ENCODE measurements at regions not wholly inside any gene's neighbourhood (a gene's known extent, or its start where the extent isn't known, plus 50 kb on each side); places are given as distances from the start of the nearest gene placed in this dataset.

DNA sequence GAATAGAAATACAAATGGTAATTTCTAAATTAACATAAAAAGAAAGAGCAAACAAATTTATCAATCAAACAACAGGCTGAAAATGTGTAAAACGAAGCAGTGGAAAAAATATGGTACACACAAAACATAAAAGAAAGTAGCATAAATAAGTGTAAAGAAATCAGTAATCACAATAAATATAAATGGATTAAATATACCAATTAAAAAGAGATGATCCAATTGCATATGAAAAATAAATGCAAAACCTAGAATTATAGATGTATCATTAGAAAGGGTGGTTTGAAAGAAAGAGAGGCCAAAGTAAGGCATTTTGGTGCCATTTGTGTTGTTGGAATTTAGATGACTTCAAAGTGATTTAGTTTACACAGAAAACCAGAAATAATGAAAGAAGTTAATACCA lies 202.2 kb downstream of the PTBP2 start:
- peaks cover 6% of the 10 kb centered on the region for H3K9me3 Mint-ChIP-seq (ENCODE audit: insufficient read depth)
- Histone ChIP-seq H3K79me2 (ENCODE audit: control insufficient read depth, insufficient read depth, low read length) (no peaks in the 10 kb centered on the region), H2AFZ (ENCODE audit: insufficient read depth, low read depth, low read length, poor library complexity, severe bottlenecking) (no peak overlapping the region), H3K27ac (ENCODE audit: low read length in 2 of 2) (no peak overlapping the region), H3K36me3 (replicated peaks in 1 of 2; ENCODE audit: control extremely low read depth in 1 of 2, control insufficient read depth in 1 of 2, extremely low read depth in 1 of 2, insufficient read depth in 2 of 2, low read length in 1 of 2) (no peaks in the 10 kb centered on the region), H3K4me2 (replicated peaks; ENCODE audit: low read depth, low read length, poor library complexity, severe bottlenecking) (no peak overlapping the region), H3K4me3 (ENCODE audit: control extremely low read depth in 1 of 5, extremely low read depth in 1 of 5, insufficient read depth in 1 of 5, low read depth in 2 of 5, low read length in 4 of 5) (no peak overlapping the region), H4K20me1 (ENCODE audit: control insufficient read depth, insufficient read depth, low read length, poor library complexity, severe bottlenecking) (no peaks in the 10 kb centered on the region), H3K4me1 (ENCODE audit: control insufficient read depth in 2 of 2, insufficient read depth in 2 of 2, low read length in 2 of 2) (no peaks in the 10 kb centered on the region), H3K9me3 (ENCODE audit: control extremely low read depth in 1 of 3, control insufficient read depth in 2 of 3, insufficient read depth in 1 of 3, low read length in 2 of 3) (peaks cover 0 to 3% (median 2%) of the 10 kb centered on the region in 3 donors), H3K27me3 (replicated peaks in 1 of 4; ENCODE audit: control extremely low read depth in 1 of 4, control insufficient read depth in 3 of 4, insufficient read depth in 4 of 4, low read length in 3 of 4) (no peaks in the 10 kb centered on the region), H3K9ac (ENCODE audit: low read length) (no peak overlapping the region)
- H3K27me3 Mint-ChIP-seq: no peaks in the 10 kb centered on the region
- no peaks in the 10 kb centered on the region for H3K4me1 Mint-ChIP-seq
- POLR2A ChIA-PET: no interaction called here
- no peak for TF ChIP-seq CTCF (IDR thresholded peaks at IDR 0.05)
- TF ChIP-seq EZH2 (IDR thresholded peaks at IDR 0.05; ENCODE audit: borderline replicate concordance, insufficient read depth, low read depth, low read length, poor library complexity, severe bottlenecking): no peak
- intact Hi-C loops (cut with micrococcal nuclease): no loop called here
- CTCF ChIA-PET: no interaction called here
- H3K4me3 Mint-ChIP-seq: no peak overlapping the region
- DNase-seq (no peak), ATAC-seq (ENCODE audit: low read depth) (no peak)
- WGBS (ENCODE audit: insufficient coverage): no CpG with 5 or more reads among the region's 1 CpG
- H3K27ac Mint-ChIP-seq: no peak overlapping the region

GRCh38 chr1:96926176-96926575 lies 204.6 kb downstream of the PTBP2 start:
- H3K27me3 Mint-ChIP-seq: no peaks in the 10 kb centered on the region
- no peaks in the 10 kb centered on the region for H3K4me1 Mint-ChIP-seq
- Histone ChIP-seq H3K27me3 (replicated peaks in 1 of 4; ENCODE audit: control extremely low read depth in 1 of 4, control insufficient read depth in 3 of 4, insufficient read depth in 4 of 4, low read length in 3 of 4) (no peaks in the 10 kb centered on the region), H3K4me3 (ENCODE audit: control extremely low read depth in 1 of 5, extremely low read depth in 1 of 5, insufficient read depth in 1 of 5, low read depth in 2 of 5, low read length in 4 of 5) (no peak overlapping the region), H3K9ac (ENCODE audit: low read length) (no peak overlapping the region), H3K36me3 (replicated peaks in 1 of 2; ENCODE audit: control extremely low read depth in 1 of 2, control insufficient read depth in 1 of 2, extremely low read depth in 1 of 2, insufficient read depth in 2 of 2, low read length in 1 of 2) (no peaks in the 10 kb centered on the region), H3K79me2 (ENCODE audit: control insufficient read depth, insufficient read depth, low read length) (no peaks in the 10 kb centered on the region), H4K20me1 (ENCODE audit: control insufficient read depth, insufficient read depth, low read length, poor library complexity, severe bottlenecking) (no peaks in the 10 kb centered on the region), H3K4me1 (ENCODE audit: control insufficient read depth in 2 of 2, insufficient read depth in 2 of 2, low read length in 2 of 2) (no peaks in the 10 kb centered on the region), H3K4me2 (replicated peaks; ENCODE audit: low read depth, low read length, poor library complexity, severe bottlenecking) (no peak overlapping the region), H3K27ac (ENCODE audit: low read length in 2 of 2) (no peak overlapping the region), H3K9me3 (ENCODE audit: control extremely low read depth in 1 of 3, control insufficient read depth in 2 of 3, insufficient read depth in 1 of 3, low read length in 2 of 3) (peaks cover 0 to 3% (median 2%) of the 10 kb centered on the region in 3 donors), H2AFZ (ENCODE audit: insufficient read depth, low read depth, low read length, poor library complexity, severe bottlenecking) (no peak overlapping the region)
- no peak for TF ChIP-seq EZH2 (IDR thresholded peaks at IDR 0.05; ENCODE audit: borderline replicate concordance, insufficient read depth, low read depth, low read length, poor library complexity, severe bottlenecking)
- ATAC-seq (ENCODE audit: low read depth) (no peak), DNase-seq (no peak)
- intact Hi-C loops (cut with micrococcal nuclease): no loop called here
- no peak overlapping the region for H3K27ac Mint-ChIP-seq
- ChIA-PET POLR2A (no interaction called here), CTCF (no interaction called here)
- no peak overlapping the region for H3K4me3 Mint-ChIP-seq
- peaks cover 6% of the 10 kb centered on the region for H3K9me3 Mint-ChIP-seq (ENCODE audit: insufficient read depth)

Data from B cell (primary cell).